Activated B cell treated with CpG ODN at 0.5 μM for 24 hours (primary cell): ENCODE measurements at regions not wholly inside any gene's neighbourhood (a gene's known extent, or its start where the extent isn't known, plus 50 kb on each side); places are given as distances from the start of the nearest gene placed in this dataset.

Source experiments
- ATAC-seq: fragments of 200-7000 bp; cut with Tn5 transposase; one replicate; pipeline ENCODE4 v1.10.0; 2021; ENCODE audit warnings: low read depth, mild to moderate bottlenecking, moderate library complexity
- CTCF ChIA-PET: fragments of 350-600 bp; sonication (Branson Sonifier 250); formaldehyde crosslinking; loops from one replicate; lab custom pipeline; 2021; ENCODE audit warnings: antibody characterized with exemption; lab: Charles Lee
- POLR2A ChIA-PET: fragments of 350-600 bp; sonication (Branson Sonifier 250); formaldehyde crosslinking; loops from one replicate; lab custom pipeline; 2021; ENCODE audit warnings: antibody characterized with exemption; lab: Charles Lee
- DNase-seq: peaks from one replicate; pipeline ENCODE4 v3.0.0; 2022
- H3K27ac Mint-ChIP-seq: one replicate; pipeline ENCODE4 v1.8.0; 2020; ENCODE audit warnings: mixed read lengths
- H3K27me3 Mint-ChIP-seq: one replicate; pipeline ENCODE4 v1.8.0; 2021; ENCODE audit warnings: mixed read lengths
- H3K36me3 Mint-ChIP-seq: one replicate; pipeline ENCODE4 v1.8.0; 2021; ENCODE audit warnings: low read depth, mixed read lengths
- H3K4me1 Mint-ChIP-seq: one replicate; pipeline ENCODE4 v1.8.0; 2021; ENCODE audit warnings: mixed read lengths
- H3K4me3 Mint-ChIP-seq: one replicate; pipeline ENCODE4 v1.8.0; 2020; ENCODE audit warnings: mild to moderate bottlenecking, mixed read lengths
- H3K9me3 Mint-ChIP-seq: one replicate; pipeline ENCODE4 v1.8.0; 2020; ENCODE audit warnings: mixed read lengths
- CTCF ChIP-seq: fragments of 200-600 bp; IDR thresholded peaks from one replicate; pipeline ENCODE4 v1.8.0; 2022; ENCODE audit warnings: antibody characterized with exemption, mild to moderate bottlenecking
- intact Hi-C: fragments of 100-400 bp; cut with micrococcal nuclease; formaldehyde crosslinking; loops from one replicate; pipeline ENCODE4 v1.15.1; 2024

- no peaks in the 10 kb centered on the region for H3K36me3 Mint-ChIP-seq
- POLR2A ChIA-PET: no interaction called here
- intact Hi-C loops: no loop called here
- H3K9me3 Mint-ChIP-seq: no peaks in the 10 kb centered on the region
- CTCF ChIA-PET: no interaction called here
- no peak overlapping the region for H3K4me3 Mint-ChIP-seq
- TF ChIP-seq CTCF: no peak
- no peak overlapping the region for H3K27ac Mint-ChIP-seq
- H3K27me3 Mint-ChIP-seq: peaks cover 15% of the 10 kb centered on the region
- no peak for DNase-seq
- no peak for ATAC-seq
- H3K4me1 Mint-ChIP-seq: no peaks in the 10 kb centered on the region
Measured at GRCh38 chr21:39104911-39105310, 78.3 kb downstream of the PSMG1 start.

GRCh38 chr21:39103689-39104088 lies 79.6 kb downstream of the PSMG1 start:
- no peak for TF ChIP-seq CTCF
- no peak for DNase-seq
- intact Hi-C loops: no loop called here
- no peak overlapping the region for H3K4me3 Mint-ChIP-seq
- peaks cover 15% of the 10 kb centered on the region for H3K27me3 Mint-ChIP-seq
- CTCF ChIA-PET: interaction anchor here (0.6 kb wide), 1 partner anchor 84 kb away, joined by 4 read pairs; no protein-coding TSS in a partner anchor
- H3K27ac Mint-ChIP-seq: no peak overlapping the region
- H3K4me1 Mint-ChIP-seq: no peaks in the 10 kb centered on the region
- POLR2A ChIA-PET: no interaction called here
- no peaks in the 10 kb centered on the region for H3K36me3 Mint-ChIP-seq
- H3K9me3 Mint-ChIP-seq: no peaks in the 10 kb centered on the region
- ATAC-seq: no peak

GRCh38 chr21:39099859-39100258 lies 83.4 kb downstream of the PSMG1 start:
- no peak for TF ChIP-seq CTCF
- intact Hi-C loops: no loop called here
- H3K36me3 Mint-ChIP-seq: no peaks in the 10 kb centered on the region
- ChIA-PET CTCF (no interaction called here), POLR2A (no interaction called here)
- no peaks in the 10 kb centered on the region for H3K4me1 Mint-ChIP-seq
- H3K27ac Mint-ChIP-seq: no peak overlapping the region
- H3K4me3 Mint-ChIP-seq: no peak overlapping the region
- ATAC-seq: no peak
- no peaks in the 10 kb centered on the region for H3K9me3 Mint-ChIP-seq
- peaks cover 3% of the 10 kb centered on the region for H3K27me3 Mint-ChIP-seq
- no peak for DNase-seq

- H3K4me3 Mint-ChIP-seq: no peak overlapping the region
- TF ChIP-seq CTCF: no peak
- H3K9me3 Mint-ChIP-seq: no peaks in the 10 kb centered on the region
- peaks cover 8% of the 10 kb centered on the region for H3K4me1 Mint-ChIP-seq
- H3K36me3 Mint-ChIP-seq: no peaks in the 10 kb centered on the region
- ChIA-PET CTCF (no interaction called here), POLR2A (no interaction called here)
- H3K27ac Mint-ChIP-seq: no peak overlapping the region
- DNase-seq: no peak
- peaks cover 3% of the 10 kb centered on the region for H3K27me3 Mint-ChIP-seq
- intact Hi-C loops: no loop called here
- no peak for ATAC-seq
Measured at GRCh38 chr21:39098696-39099200, 84.5 kb downstream of the PSMG1 start.

- no peaks in the 10 kb centered on the region for H3K36me3 Mint-ChIP-seq
- H3K27ac Mint-ChIP-seq: no peak overlapping the region
- peaks cover 2% of the 10 kb centered on the region for H3K27me3 Mint-ChIP-seq
- no peak for TF ChIP-seq CTCF
- no peak overlapping the region for H3K4me3 Mint-ChIP-seq
- intact Hi-C loops: no loop called here
- ATAC-seq (no peak), DNase-seq (no peak)
- H3K4me1 Mint-ChIP-seq: peaks cover 8% of the 10 kb centered on the region
- ChIA-PET POLR2A (no interaction called here), CTCF (no interaction called here)
- H3K9me3 Mint-ChIP-seq: no peaks in the 10 kb centered on the region
Measured at GRCh38 chr21:39097981-39098380, 85.3 kb downstream of the PSMG1 start.
